ENCODE measurements at regions not wholly inside any gene's neighbourhood (a gene's known extent, or its start where the extent isn't known, plus 50 kb on each side); places are given as distances from the start of the nearest gene placed in this dataset.
"Not testable (repeated sequence)": the region's sequence is repeated elsewhere in the genome, so short reads cannot be mapped to it uniquely, and the experiment has no call there.

DNA sequence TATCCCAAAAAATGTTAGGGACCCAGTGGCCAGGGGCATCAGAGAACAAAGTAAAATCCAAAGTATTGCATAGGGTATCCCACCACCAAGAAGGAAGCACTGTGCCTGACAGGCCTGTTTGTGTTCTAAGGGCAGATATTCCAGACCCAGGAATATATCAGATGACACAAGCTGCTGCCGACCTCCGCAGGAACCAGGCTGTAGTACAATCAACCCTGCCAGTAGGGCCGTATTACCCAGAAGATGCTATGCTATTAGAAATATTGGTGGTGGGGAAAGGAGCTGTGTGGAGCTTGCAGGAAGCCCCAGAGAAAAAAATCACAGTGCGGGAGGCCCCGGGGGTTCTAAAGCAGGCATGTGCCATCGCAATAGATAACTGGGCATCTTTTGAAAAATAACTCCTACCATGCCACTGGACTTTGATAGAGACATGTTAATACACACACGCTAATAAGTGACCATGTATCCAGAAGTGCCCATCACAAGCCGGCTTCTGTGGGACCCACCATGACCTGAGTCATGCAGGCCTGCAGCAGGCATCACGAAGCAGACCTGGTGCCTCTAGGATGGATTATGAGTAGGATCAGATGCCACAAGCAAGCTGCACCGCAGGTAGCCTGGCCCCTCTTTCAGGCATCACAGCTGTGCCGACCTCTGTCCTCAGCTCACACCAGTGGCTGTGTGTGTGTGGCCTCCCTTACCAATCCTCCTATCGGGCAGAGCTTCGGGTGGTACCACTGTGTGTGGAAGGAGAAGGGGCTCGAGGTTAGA, 242.7 kb downstream of the BCL11B start:
- no peak for DNase-seq (ENCODE audit: low read depth in 2 of 2)

DNA sequence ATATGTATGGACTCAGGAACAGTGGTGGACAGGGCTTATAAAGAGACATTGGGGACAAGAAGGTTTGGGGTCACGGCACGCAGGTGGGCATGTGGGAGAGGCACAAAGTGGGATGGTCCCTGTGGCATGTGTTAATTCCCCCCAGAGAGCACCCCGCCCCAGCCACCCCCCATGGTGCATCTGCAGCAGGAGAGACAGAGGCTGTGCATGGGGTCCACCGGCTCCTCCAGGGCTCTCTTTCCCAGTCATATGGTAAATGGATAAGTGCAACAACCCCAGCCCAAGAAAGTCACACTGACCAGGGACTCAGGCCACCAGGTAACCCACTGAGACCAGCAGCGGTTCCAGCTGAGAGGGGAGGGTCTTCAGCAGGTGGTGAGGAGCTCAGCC, 242.1 kb downstream of the BCL11B start:
- DNase-seq (ENCODE audit: low read depth in 2 of 2): no peak

DNA sequence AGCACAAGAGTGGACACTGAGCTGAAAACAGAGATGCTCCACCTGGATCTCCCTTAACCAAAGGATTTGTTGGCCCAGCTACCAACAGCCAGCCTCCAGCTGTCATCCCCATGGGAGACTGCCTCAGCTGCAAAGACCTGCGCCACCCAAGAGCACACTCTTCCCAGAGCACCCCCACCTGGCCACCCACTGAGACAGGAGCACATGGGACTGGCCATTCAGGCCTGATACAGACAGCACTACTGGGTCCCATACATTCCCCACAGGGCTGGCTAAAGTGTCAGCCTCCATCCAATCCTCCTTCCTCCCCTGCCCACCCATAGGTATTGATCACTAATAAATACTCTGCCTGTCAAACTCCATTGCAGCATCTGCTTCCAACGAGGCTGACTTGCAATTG, 241.5 kb downstream of the BCL11B start:
- DNase-seq (ENCODE audit: low read depth in 2 of 2): no peak

DNA sequence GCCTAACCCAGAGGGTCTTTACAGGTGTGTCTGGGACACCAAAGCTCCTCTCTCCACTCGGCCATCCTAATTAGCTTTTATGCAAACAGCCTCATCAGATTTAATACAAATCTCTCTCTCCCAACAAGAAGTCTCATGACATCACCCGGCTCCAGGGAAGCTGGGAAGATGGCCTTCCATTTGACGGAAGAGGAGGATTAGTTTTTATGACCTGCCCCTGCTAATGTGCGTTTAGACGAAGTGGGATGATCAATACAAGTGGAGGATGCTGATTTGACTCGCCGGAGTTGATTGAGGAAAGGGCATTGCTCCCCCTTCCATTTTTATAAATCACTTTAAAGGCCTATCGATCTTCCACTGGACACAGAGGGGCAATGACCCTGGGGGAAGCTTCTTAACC, 239.2 kb downstream of the BCL11B start:
- no peak for DNase-seq (ENCODE audit: low read depth in 2 of 2)

DNA sequence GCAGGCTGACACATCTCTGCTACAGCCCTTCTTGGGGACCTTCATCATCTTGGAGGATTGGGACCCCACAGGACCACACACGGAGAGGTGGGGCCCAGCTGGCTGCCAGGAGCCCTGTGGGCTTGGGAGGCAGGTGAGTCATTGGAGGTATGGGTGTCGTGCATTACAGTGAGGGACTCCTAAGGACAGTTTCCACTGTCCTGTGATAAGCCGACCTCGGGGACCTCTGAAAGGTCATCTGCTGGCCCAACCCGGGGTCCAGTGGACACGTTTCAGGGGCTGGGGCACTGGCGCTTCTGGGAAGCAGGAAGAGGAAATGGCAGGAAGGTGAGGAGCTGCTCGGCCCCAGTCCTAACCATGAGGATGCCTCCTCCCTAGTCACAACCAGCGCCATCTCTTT, 238.0 kb downstream of the BCL11B start:
- DNase-seq (ENCODE audit: low read depth in 2 of 2): no peak

DNA sequence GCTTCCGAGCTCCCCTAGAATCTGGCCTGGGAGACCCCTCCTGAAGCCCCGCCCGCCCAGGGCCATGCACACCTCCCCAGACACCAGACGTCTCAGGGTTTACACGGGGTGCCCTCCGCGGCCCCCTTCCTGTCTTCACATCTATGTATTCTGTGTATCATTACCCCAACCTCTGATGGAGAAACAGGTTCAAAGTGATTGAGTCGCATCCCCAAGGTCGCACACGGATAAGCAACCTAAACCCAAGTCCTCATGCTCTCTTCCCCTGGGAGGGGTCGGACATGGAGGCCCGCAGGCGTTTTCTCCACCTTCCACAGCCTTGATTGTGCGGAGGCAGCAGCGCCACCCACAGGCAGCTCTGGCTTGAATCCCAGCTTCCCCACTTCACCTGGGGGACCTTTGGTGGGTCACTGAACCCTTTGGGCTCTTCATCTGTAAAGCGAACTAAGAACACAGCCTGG, 237.3 kb downstream of the BCL11B start:
- DNase-seq (ENCODE audit: low read depth in 2 of 2): no peak

DNA sequence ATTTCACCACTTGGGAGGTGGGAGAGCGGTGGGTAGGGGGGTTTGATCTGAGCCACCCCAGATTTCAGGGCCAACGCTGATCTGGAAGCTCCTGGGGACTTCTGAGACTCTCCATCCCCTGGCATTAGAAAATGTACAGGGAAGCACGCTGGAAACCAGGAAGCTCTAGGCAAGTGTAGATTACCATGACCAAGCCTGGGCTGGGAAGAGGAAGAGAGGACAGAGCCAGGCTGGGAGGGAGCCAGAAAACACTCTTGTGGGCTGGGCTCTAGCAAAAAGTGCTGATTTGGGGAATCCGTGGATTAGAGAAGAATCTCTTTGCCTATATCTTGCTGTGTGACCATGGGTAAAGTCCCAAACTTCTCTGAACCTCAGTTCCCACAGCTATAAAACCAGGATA, 236.7 kb downstream of the BCL11B start:
- DNase-seq (ENCODE audit: low read depth in 2 of 2): no peak

DNA sequence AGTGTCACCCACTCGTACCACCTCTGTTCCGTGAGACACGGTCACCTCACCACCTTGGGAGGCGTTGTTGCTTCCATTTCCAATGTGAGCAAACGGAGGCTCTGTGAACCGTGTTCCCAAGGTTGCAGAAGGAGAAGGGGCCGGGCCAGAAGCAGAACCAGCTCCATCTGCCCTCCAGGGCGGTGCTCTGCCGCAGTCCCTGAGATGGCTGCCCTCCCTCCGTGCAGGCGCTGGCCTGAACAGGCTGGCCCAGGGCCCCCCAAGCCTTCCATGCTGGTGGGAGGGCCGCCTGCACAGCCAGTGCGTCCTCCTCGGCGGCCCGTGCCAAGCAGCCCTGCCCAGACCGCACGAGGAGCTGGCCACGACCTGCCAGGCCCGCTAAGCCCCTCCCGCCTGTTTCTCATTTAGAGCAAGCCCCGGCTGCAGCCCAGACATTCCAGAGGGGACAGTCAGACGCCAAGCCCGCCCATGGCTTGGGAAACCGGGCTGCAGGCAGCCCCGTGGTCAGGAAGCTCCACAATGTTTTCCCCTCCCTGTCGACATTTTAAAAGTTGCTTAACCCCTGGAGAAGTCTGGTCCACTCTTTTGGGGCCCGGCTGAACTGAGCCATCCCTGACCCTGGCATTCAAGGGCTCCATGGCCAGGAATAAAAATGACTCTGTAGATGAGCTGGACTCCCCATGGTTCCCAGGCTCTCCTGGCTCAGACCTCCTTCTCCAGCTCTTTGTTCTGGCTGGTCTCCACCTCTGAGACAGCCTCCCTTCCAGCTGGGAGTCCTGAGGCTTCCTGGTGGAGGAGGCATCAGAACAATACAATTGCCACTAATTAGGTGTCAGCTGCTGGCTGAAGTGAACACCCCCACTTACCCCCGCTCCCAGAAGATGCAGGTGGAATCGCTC, 236.0 kb downstream of the BCL11B start:
- no peak for DNase-seq (ENCODE audit: low read depth in 2 of 2)

DNA sequence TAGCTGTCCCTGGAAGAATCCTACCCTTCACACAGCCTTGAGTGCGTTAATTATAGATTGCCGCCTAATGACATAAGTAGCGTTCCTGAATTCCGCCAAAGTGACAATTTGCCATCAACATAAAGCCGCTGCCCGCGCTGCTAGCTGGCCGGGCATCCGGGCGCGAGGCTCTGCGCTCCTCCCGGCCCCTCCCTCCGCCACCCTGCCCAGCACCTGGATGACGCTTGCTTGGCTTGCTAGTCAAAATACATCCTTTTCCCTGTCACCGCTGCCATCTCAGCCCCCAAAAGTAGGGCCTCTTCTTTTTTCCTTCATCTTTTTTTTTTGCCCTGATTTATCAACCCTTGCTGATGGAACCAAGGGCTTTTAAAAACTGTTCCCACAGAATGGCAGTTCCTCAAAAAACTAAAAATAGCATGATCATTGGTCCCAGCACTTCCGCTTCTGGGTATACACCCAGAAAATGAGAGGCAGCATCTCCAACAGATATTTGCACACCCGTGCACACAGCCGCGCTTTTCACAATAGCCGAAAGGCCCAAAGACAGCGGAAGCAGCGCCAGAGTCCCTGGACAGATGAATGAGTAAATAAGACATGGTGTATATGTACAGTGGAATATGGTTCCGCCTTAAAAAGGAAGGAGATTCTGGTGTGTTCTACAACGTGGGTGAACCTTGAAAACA, 235.2 kb downstream of the BCL11B start:
- DNase-seq (ENCODE audit: low read depth in 2 of 2): no peak

DNA sequence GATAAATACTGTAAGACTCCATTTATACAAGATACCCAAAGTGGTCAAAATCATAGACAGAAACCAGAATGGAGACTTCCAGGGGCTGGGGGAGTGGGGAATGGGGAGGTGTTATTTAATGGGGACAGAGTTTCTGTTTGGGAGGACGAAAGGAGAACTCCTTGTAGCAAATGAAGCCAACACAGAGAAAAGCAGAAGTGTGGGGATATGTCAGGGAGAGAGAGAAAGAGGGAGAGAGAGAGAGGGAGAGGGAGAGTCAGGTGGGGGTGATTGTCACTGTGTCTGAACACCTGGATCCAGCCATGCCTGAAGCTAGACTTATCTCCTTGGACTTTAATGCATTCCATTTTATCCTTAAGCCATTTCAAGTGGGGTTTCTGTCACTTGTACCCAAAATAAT, 234.7 kb downstream of the BCL11B start:
- DNase-seq (ENCODE audit: low read depth in 2 of 2): not testable (repeated sequence)

DNA sequence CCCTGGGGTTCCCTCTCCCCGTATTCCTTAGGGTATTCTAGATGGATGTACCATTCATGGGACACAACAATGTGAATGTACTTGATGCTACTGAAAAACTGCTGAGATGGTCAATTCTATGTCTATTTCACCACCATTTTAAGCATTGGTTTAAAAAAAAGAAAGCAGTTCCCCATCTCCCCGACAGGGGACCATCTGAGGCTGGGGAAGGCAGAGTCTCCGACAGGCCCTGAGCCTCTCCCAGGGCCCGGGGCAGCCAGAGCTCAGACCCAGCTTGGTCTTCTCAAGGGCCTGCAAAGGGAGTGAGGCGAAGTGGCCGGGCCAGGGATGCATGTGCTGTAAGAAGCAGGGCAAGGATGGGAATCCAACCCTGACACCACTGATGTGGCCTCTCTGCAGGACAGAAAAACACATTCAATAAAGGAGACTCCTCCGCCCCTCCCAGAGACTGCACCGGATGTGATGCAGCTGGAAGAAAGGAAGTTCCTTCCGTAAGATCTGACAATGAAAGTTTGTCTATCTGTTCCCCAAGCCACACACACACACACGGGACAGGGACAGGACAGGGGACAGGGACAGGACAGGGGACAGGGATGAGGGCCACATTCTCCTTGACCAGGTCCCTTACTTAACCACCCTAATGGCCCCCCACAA, 234.1 kb downstream of the BCL11B start:
- DNase-seq (ENCODE audit: low read depth in 2 of 2): no peak

DNA sequence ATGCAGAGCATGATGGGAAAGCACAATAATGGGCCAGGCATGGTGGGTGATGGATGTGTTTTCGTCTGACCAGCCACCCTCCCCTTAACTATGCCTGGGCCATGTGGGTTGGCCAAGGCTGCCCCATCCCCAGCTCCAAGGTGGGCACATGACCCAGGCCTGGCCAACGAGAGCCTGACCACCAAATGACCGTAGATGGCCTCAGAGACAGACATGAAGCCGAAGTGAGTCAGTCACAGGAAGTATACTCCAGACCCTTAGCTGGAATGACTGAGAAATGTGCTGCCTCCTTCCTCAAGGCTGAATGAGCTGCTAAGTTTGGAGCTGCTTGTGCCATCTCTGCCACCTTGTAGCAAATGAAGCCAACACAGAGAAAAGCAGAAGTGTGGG, 233.6 kb downstream of the BCL11B start:
- no peak for DNase-seq (ENCODE audit: low read depth in 2 of 2)

DNA sequence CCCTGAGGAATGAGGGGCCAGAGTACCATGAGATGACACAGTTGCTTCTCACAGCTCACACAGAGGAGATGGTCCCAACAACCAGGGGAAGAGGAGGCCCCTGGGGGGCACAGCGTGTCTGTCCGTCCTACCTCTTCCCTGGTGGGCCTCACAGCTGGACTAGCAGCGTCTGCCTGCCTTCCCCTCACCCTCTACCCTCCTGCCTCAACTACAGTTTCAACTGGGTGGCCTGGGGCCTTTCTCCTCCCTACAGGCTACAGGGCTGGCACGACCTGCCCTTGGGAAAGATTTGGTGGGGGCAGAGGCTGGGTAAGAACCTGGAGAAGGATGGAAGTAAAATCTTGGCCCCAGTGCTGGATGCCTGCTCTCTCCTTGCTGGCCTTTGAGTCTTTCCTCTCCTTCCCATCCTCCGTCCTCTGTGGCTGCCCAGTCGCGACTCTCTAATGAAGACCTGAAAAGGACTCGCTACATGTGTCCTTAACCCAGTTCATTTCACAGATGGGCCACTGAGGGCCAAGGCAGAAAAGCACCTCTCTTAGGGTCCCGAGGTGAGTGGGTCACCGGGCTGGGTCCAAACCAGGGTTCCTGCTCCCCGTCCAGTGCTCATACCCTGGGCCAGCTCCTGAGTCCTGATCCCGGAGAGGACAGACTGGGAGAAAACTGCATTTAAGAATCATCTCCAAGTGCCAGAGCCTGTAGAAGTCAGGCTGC, 232.5 kb downstream of the BCL11B start:
- DNase-seq (ENCODE audit: low read depth in 2 of 2): no peak

DNA sequence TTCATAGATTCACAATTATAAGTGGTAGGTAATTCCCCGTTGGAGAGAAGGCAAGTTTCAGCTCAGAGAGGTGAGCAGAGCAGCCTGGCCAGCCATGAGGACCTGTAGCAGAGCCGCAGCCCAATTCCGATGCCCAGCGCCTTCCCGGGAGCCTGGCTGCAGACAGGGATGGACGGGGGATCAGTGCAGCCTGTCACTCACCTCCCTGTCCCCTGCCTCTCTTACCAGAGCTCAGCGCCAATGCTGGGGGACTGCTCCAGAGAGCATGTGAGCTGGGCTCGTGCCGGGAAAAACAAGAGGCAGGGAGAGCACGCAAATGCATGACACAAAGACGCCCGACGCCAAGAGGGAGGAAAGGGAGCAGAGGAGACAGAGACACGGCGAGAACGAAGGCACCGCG, 231.9 kb downstream of the BCL11B start:
- no peak for DNase-seq (ENCODE audit: low read depth in 2 of 2)

DNA sequence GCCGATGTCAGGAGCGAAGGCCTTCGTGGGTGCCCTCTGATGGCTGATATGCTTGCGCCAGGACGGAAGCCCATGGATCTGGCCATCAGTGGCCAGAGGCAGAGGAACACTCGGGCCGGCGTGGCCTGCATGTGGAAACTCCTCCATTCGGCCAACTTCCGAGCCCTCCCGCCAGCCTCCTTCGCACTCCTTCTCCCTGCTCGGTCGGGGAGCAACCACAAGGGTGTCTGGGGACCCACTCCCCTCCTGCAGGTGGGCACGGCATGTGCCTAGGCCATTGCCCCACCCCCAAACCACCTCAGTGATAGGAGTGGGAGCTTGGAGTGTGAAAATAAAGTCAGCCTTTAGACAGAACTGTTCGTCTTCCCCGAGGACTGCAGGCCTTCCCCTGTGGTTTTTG, 231.3 kb downstream of the BCL11B start:
- DNase-seq (ENCODE audit: low read depth in 2 of 2): no peak

DNA sequence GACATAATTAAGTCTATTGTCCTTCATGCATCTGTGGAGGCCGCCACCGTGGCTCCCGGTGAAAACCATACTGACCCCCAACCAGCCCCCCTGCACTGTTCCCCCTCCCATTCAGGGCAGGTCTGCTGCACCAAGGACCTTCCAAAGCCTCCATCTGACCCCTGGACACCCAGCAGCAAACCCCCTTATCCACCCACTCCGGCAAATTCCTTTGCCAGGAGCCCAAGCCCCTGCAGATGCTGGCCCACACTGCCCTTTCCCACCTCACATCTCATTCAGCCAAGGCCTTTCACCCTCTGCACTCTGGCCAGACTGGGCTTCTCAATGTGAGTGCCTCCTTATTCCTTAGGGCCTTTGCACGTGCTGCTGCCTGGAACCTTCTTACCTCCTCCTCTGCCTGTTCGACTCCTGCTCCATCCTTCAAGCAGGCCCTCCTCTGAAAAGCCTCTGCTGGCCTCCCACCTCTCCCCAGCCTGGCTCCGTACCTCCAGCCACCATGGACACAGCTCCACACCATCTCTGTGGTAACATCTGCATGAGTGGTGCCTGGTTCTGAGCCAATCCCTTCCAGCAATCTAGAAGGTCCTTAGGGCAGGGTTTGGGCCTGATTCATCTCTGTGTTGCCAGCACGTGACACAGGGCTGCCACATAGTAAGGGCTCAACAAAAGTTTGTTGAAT, 230.7 kb downstream of the BCL11B start:
- DNase-seq (ENCODE audit: low read depth in 2 of 2): no peak

DNA sequence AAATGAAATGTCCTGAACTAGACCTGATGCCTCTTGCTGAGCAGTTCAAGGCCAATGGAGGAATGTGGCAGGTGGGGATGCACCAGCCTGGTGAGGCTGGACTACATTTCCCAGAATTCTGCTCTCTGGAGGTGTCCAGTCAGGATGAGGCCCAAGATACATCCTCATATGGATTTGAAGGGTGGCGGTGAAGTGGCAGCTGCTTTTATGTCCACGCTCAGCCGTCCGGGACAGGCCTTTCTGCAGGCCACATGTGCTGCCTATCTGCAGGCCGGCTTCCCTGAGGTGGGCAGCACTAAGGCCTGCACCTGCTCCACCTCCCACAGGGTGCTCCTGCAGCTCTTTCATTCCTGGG, 230.2 kb downstream of the BCL11B start:
- DNase-seq (ENCODE audit: low read depth in 2 of 2): no peak

DNA sequence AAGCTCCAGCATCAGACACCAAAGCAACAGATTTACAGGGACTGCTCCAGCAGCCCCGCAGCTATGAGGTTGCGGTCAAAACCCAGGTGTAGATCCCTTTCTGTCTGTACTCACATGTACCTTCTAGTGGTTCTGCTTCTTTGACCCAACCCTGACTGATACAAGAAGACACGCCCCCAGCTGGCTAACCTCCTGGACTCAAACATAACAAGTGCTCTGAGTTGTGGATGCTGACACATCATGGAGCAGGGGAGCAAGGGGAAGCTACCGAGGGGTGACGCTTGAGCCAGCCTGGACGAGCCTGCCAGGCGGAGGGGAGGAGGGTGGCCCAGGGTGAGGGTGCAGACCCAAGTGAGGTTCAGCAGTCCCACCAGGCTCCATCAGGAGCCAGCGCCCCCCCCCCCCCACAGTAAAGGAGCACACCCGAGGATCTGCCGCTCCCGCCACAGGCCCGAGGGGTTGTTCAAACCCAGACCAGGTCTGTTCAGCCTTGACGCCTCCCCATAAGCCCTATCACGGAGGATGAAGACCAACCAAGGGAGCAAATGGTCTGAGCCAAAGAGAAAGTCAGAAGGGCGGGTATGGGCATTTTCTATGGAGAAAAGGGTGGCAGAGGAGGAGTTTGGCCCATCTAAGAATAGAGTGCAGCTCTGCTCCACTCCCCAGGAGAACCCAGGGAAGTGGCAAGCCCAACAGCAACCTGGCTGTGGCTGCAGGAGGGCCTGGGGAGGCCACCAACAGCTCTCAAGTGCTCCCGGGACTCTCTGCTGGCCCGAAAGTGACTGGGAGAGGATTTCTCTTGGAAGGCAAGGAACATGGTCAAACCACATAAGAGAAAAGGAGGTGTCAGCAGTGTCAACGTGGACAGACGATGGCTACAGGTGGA, 229.4 kb downstream of the BCL11B start:
- DNase-seq (ENCODE audit: low read depth in 2 of 2): no peak

DNA sequence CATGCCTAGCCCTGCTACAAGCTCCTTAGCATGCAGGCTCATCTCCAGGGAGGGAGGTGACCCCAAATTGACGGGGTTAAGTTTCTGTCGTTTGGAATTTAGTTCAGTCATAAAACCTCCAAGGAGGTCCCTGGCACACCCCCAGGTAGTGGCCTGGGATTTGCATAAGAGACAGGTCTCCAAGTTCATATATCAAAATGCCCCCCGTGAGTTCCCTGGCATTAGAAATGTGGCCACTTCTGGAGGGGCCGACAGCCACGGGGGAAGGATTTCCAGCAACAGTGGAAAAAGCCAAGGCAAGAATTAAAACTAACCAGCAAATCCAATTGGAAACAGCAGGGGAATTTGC, 228.8 kb downstream of the BCL11B start:
- DNase-seq (ENCODE audit: low read depth in 2 of 2): no peak

DNA sequence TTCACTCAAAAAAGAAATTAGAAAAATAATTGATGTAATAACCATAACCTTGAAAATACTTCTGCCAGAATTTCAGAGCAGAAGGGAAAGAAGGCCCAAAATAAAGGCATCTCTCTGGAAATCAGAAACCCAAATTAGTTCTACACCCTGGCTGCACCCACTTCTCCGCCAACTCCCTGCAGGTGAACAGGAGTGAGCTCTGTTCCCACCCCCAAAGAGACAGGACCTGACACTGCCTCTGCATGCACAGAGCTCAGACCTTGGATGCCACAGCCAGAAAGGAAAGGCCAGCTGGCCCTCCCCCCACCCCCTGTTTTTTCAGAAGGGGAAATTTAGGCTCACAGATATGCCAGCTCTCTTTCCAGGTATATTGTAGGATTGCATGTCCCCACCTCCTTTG, 228.2 kb downstream of the BCL11B start:
- DNase-seq (ENCODE audit: low read depth in 2 of 2): no peak
